ENCODE measurements at regions not wholly inside any gene's neighbourhood (a gene's known extent, or its start where the extent isn't known, plus 50 kb on each side); places are given as distances from the start of the nearest gene placed in this dataset.

- TF ChIP-seq CTCF (IDR thresholded peaks at IDR 0.05) (no peak), POLR2A (IDR thresholded peaks at IDR 0.05) (no peak)
Observed at GRCh38 chr13:111604097-111604496, 283.7 kb downstream of the TEX29 start.
